Skeletal muscle cell (primary cell): ENCODE measurements at regions not wholly inside any gene's neighbourhood (a gene's known extent, or its start where the extent isn't known, plus 50 kb on each side); places are given as distances from the start of the nearest gene placed in this dataset.
"Not testable (repeated sequence)": the region's sequence is repeated elsewhere in the genome, so short reads cannot be mapped to it uniquely, and the experiment has no call there.

ENCODE experiments used
- DNase-seq: peaks from one replicate; pipeline ENCODE4 v3.0.0-alpha.2; 2010; ENCODE audit warnings: low read depth
- H3K4me3 ChIP-seq: 2 replicates; pipeline ENCODE4 v1.5.1; 2011; ENCODE audit warnings: low read depth, mild to moderate bottlenecking, control low read depth, low read length, moderate library complexity

DNA sequence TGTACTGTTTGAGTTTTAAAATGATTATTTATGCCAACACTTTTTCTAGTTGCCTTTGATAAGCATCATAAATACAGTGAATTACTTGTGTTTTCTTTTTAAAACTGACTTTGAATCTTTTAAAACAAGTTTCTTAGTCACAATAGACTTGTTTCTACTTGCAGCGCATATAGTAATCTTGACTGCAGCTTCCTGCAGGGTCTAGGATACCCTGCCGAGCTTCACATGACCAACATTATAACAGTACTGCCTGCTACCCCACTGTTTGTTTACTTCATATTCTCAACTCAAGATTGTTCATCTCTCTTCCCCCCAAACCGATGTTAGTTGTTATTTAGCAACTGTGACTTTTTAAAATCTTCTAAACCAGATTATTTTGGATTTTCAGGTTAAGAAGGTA, 751.3 kb upstream of the NEGR1 start:
- H3K4me3 ChIP-seq, result no peak overlapping the region
- no peak for DNase-seq

DNA sequence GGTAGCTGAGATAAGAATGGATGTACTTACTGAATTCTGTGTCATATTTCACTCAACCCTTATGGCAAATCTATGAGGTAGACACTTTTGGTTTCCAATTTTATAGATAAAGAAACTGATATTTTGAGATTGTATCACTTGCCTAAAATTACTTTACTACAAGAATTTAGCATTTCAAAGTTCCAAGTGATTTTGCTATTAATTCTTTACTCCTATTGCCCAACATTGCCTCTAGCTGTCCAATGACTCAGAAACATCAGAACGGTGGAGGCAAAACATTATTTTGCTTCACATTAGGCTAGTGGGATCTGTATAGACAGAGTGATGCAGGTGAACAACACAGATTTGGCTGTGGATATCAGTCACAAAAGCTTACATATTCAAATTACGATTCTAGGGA, 747.2 kb upstream of the NEGR1 start:
- no peak for DNase-seq
- H3K4me3 ChIP-seq, result no peak overlapping the region

DNA sequence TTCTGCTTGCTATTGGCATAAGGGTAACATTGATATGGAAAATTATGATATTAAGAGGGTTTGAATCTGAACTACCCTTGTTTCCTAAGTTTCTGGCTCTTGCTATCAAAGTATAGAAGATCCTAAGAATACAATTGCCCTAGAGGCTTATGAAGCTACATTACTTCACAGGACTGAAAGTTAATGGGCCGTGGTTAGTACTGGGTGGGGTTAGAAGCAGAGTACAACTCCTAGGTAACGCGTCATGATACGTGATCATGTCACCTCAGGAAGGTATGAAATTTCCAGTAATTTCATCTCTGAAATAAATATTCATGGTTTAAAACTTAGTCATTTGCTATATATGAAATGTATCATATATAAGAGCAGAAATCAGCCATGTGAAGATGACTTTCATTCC, 743.8 kb upstream of the NEGR1 start:
- H3K4me3 ChIP-seq, result no peak overlapping the region
- DNase-seq, result no peak

DNA sequence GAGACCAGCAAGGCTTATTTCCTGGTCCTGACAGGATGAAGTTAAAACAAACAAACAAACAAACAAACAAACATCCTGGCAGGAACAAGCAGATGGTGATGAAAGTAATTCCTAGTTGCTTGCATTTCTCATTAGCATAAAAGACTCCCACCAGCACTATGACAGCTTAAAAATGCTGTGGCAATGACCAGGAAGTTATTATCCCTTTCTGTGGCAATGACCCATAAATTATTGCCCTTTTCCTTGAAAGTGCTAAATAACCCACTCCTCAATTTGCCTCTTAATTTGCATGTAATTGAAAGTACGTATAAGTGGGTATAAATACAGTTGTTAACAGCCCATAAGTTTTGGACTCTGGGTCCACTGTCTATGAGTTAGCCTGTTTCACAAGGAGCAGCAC, 727.6 kb upstream of the NEGR1 start:
- H3K4me3 ChIP-seq, result no peak overlapping the region
- DNase-seq, result no peak

DNA sequence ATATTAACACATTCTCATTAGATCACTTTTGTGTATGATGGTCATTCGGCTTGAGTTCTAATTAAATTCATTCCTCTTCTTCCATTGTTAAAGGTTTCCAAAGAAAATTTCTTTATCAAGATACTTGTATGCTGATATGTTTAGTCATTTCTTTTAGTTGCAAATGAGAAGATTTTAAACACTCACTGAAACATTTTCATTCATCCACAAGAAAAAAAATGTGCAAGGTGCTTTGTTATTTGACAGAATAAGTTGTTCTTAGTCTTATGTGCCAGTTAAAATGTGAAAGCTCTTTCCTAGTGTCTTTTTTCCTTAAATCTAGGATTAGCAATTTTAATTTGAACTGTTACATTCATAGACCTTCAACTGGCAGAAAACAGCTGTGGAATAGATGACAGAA, 727.0 kb upstream of the NEGR1 start:
- no peak for DNase-seq
- H3K4me3 ChIP-seq, result no peak overlapping the region

DNA sequence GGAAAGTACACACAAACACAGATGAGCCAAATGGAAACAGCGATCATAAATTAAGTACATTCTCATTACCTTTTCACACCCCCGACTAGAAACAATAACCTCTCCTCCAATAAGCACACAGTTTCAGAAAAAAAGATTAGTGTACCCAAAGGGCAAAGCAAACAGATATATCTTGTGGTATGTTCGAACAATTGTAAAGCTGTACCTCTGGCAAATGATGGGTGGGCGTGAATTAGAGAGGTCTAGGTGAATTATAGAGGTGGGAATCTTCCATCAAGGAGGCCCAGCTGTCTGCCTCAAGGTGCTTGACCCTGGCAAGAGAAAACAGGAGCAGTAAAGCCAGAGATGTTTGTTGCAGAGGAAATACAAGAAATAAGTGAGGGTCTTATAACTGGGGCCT, 715.3 kb upstream of the NEGR1 start:
- no peak overlapping the region for H3K4me3 ChIP-seq
- DNase-seq, result no peak

DNA sequence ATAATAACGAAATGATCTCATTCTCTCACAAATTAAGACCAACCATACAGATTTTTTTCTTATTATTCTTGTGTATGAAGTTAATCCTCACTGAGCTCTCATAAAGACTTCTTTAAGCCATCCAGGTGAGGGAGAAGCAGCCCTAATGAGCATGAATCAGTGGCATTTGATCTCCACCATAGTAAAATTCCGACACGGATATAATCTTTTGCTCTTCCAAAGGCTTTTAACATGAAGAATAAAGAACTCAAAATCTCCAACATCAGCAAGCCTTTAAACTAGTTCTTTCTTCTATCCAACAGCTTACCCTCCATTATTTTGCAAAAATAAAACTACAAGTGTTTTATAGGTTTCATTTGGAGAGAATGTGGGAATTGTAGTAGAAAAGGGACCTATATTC, 714.7 kb upstream of the NEGR1 start:
- no peak for DNase-seq
- H3K4me3 ChIP-seq, result no peak overlapping the region

DNA sequence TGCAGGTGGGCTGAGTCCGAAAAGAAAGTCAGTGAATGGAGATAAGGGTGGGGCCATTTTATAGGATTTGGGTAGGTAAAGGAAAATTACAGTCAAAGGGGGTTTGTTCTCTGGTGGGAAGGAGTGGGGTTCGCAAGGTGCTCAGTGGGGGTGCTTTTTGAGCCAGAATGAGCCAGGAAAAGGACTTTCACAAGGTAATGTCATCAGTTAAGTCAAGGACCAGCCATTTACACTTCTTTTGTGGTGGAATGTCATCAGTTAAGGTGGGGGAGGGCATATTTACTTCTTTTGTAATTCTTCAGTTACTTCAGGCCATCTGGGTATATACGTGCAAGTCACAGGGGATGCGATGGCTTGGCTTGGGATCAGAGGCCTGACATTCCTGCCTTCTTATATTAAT, 705.5 kb upstream of the NEGR1 start:
- DNase-seq, H3K4me3 ChIP-seq: not testable (repeated sequence)

DNA sequence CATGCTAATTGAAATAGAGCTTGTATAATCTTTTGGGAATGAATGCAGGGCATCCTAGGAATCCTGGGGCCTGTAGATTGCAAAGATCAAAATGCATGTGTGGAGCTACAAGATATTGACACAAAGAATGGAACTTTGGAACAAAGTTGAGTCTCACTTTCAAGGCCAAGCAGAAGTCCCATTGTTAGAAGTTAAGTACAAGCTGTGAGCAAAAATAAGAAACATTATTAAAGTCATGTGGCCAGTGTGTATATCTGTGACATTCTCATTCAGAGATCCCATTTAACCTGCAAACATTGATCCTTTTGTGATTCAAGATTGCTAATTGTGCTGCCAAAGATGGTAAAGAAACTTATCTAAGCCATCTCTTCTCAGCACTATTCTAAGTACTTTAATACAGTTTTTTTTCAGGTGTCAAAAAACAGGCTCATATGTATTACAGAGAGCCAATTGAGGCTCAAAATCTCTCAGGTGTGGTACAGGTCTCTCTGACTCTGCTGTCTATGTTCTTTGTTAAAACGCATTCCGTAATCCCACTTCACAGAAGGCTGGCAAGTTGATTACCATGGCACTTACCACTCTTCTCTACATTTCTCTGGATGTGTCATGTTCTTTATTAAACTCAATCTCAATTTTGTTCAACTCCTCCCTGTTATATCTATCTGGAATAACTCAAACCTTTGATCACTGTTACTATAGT, 704.4 kb upstream of the NEGR1 start:
- no peak overlapping the region for H3K4me3 ChIP-seq
- no peak for DNase-seq

DNA sequence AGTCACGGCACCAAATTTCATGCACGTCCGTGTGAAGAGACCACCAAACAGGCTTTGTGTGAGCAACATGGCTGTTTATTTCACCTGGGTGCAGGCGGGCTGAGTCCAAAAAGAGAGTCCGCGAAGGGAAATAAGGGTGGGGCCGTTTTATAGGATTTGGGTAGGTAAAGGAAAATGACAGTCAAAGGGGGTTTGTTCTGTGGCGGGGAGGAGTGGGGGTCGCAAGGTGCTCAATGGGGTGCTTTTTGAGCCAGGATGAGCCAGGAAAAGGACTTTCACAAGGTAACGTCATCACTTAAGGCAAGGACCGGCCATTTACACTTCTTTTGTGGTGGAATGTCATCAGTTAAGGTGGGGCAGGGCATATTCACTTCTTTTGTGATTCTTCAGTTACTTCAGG, 702.7 kb upstream of the NEGR1 start:
- H3K4me3 ChIP-seq, DNase-seq: not testable (repeated sequence)

DNA sequence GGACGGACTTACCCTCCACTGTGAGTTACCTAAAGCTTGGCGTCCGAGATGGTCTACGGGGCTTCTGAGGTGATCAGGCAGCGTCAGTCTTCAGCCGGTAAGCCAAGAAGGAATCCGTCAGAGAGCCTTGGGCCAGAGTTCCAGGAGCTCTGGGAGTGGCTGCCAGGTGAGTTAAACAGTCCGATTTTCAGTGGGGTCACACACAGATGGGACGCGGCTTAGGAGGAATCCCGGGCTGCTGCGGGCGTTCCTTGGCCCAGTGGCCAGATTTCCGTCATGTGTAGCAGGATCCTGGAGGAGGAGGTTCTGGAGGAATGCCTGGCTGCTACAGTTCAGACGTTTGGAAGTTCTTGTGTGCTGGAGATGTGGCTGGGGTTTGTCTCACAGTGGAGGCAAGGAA, 700.7 kb upstream of the NEGR1 start:
- not testable (repeated sequence) for H3K4me3 ChIP-seq, DNase-seq

DNA sequence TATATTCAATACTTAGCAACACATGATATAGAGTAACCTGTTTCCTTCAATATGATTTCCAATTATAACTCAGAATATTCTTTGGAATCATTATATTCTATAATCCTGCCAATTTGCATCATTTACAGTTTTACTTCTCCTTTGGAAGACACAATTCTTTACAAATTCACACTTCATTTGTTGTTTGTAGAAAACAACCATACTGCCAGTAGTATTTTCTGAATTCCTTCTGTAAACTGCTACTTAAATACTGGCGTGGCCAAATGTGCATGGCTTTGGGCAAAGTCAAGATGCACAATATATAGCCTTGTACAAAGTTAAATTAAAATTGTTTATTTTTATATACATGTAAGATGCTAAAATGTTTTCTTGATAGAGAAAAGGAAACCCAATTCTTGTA, 687.1 kb upstream of the NEGR1 start:
- H3K4me3 ChIP-seq, result no peak overlapping the region
- no peak for DNase-seq

DNA sequence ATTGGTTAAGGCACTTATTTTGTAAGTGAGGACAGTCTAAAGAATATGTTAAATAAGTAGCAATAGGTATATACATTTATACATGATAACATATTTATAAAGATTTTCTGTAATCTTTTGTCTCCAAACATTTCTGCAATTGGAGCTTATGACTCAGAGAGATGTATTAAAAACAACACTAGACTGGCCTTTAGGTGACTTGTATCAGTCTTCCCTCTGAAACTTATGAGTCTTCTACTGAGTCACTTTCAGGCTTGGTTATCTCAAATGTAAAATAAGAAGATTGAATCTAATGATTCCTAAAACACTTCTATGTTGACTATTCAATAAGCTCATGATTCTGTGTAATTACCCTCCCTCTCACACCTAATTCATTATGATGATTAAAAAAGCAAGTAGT, 672.6 kb upstream of the NEGR1 start:
- no peak for DNase-seq
- H3K4me3 ChIP-seq, result no peak overlapping the region

DNA sequence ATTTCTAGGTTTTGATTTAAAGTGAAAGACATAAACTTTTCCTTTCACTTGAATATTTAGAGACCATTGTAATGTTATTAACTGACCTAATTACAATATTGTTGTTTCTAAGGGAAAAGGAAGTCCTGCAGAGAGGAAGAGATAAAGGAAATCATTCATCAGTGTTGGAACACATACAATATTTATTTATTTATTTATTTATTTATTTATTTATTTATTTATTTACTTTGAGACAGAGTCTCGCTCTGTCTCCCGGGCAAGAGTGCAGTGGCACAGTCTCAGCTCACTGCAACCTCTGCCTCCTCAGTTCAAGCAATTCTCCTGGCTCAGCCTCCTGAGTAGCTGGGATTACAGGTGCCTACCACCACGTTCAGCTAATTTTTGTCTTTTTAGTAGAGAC, 668.6 kb upstream of the NEGR1 start:
- DNase-seq, H3K4me3 ChIP-seq: not testable (repeated sequence)

DNA sequence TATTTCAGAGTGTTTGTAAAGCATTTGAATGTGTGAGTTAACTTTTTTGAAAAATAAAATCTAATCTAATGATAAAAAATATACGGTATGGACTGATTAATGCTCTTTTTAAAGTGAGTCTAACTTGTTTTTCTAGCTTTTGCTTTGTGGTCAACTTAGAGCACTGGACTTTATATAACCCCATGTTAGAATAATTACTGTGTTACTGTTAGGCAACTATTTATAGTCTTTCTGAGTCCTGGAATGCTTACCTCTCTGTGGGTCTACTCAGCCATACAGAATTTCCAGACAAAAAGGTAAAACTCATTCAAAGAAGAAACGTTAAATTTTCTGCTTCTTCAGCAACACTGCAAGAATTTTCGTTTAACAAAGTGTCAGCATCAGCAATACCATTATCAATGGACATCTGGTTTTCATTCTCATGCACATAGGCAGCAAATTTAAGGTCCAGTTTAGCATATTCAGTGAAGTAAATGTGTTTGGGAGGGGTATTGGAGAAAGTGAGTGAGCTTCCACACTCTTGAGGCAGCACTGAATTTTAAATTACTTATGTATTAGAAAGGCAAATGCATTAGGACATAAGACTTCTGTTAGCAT, 664.7 kb upstream of the NEGR1 start:
- no peak for DNase-seq

DNA sequence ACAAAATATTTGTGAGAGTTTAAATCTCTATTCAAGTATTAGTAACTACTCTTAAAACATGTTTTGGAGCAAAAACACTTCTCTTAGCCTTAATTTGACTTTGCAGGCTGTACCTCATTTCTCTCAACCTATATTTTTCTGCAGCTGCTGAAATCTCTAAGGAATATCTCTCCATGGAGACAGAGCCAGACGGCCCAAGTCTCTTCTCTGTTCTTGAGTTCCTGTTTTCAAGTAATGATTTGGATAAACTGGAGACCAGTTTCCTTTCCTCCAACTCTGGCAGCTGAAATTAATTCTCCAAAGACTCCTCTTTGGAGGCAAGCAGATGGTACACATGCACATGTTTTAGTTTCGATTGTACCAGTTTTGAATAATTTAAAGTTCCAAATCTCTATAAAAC, 659.7 kb upstream of the NEGR1 start:
- DNase-seq, result no peak
- no peak overlapping the region for H3K4me3 ChIP-seq

More for the DNA sequence above, 664.7 kb upstream of the NEGR1 start:
- H3K4me3 ChIP-seq, result no peak overlapping the region

DNA sequence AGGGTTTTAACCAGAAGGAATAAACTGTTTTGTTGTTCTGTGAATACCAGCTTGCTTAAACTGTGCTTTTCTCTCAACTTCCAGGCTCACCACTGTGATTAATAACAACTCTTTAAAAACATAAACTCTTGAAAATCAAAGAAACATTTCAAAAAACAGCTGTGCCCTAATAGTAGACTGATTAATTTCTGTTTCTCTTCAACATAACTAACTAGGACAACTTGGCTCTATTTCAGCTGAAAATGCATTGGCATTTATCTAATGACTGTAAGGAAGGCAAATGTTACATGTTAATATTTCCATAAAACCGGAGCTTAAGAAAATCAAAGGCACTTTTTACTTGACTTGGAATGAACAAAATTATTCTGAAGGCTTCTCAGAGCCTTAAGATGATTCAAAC, 656.1 kb upstream of the NEGR1 start:
- H3K4me3 ChIP-seq, result no peak overlapping the region
- DNase-seq, result no peak

DNA sequence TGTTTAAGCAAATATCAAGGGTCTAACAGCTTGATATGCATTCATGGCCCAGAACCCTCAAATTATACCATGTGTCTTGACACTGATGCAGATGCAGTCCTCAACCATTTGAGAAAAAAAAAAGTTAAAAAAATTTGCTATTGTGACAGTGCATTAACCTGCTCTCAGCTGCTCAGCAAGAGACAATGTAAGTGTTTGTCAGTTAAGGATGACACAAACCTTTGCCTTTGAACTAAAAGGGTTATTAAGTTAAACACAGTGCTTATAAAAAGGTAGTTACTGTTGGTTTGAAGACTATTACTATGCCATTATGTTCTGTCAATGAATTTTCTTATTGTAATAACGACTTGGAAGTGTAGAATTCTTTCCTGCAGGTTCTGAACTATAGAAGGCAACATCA, 655.6 kb upstream of the NEGR1 start:
- no peak overlapping the region for H3K4me3 ChIP-seq
- DNase-seq, result no peak

DNA sequence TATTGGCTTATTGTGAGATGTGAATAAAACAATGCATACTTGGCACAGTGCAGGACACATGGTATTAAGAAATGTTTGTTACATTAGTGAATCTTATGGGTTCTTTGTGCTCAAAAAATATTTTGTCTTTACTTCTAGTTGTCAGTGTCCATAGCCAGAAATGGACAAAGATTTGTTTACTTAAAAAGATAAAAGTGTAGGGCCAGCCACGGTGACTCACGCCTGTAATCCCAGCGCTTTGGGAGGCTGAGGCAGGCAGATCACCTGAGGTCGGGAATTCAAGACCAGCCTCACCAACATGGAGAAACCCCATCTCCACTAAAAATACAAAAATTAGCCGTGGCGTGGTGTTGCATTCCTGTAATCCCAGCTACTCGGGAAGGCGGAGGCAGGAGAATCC, 654.6 kb upstream of the NEGR1 start:
- no peak overlapping the region for H3K4me3 ChIP-seq
- no peak for DNase-seq

DNA sequence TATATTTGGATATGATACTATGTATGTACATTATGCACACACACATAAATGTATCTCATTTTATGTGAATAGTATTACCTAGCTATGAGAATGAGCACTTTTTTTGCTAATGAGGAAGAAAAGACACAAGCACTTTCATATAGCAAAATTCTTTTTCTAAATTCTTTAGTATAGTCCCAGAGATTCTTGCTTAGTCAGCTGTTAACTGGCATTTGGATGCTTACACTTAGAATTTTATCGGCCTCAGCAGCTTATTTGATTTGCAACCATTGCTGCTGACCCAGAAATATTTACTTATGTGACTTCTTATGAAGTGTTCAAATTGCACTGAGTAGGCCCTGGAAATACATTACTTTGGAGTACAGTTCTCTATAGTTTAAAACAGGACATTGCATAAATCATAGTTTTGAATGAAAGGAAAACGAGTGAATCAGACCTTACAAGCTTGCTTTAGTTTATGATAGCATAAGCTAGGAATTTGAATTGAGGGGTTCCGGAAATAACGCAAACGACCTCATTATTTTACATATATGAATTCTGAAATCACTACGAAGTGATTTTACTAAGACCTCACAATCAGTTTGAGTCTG, 653.9 kb upstream of the NEGR1 start:
- H3K4me3 ChIP-seq, result no peak overlapping the region
- DNase-seq, result no peak

DNA sequence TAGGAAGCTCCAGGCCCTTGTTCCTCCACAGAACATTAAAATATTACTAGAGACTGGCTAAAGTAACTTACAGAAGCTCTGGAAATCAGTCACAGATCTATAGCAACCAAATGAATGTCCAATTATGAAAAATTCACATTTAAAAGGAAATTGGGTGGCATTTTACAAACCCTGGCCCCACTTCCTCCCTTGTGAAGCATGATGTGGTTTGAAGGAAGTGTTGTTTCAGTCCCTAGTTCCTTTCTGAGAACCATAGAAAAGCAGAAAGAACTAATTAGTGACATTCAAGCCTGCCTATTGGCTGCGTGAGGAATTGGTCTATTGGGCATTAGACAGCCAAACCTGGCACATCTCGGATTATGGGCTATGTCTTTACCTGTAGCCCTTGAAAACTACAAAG, 649.7 kb upstream of the NEGR1 start:
- H3K4me3 ChIP-seq, result no peak overlapping the region
- DNase-seq, result no peak
